Neural crest cell (in vitro differentiated cells): ENCODE measurements at regions not wholly inside any gene's neighbourhood (a gene's known extent, or its start where the extent isn't known, plus 50 kb on each side); places are given as distances from the start of the nearest gene placed in this dataset.

Source experiments
- DNase-seq: peaks from one replicate; pipeline ENCODE4 v3.0.0; 2021; ENCODE audit warnings: low read depth, mixed read lengths, low spot score
- H3K27ac Mint-ChIP-seq: one replicate; pipeline ENCODE4 v1.8.0; 2021; ENCODE audit warnings: mild to moderate bottlenecking, mixed read lengths; ENCODE audit not compliant: unreplicated experiment
- H3K27me3 Mint-ChIP-seq: 2 replicates; pipeline ENCODE4 v1.8.0; 2021; ENCODE audit warnings: low read depth, mild to moderate bottlenecking, mixed read lengths
- H3K36me3 Mint-ChIP-seq: 2 replicates; pipeline ENCODE4 v1.8.0; 2021; ENCODE audit warnings: low read depth, mild to moderate bottlenecking, mixed read lengths
- H3K4me1 Mint-ChIP-seq: 2 replicates; pipeline ENCODE4 v1.8.0; 2021; ENCODE audit warnings: mixed read lengths
- H3K4me3 Mint-ChIP-seq: one replicate; pipeline ENCODE4 v1.8.0; 2021; ENCODE audit warnings: mild to moderate bottlenecking, mixed read lengths
- H3K9me3 Mint-ChIP-seq: 2 replicates; pipeline ENCODE4 v1.8.0; 2021; ENCODE audit warnings: mixed read lengths
- TF ChIP-seq, protein P1 (sequence below): fragments of 200-600 bp; sonication (generic); conservative IDR thresholded peaks from 2 replicates; pipeline ENCODE4 v1.5.0; 2021; ENCODE audit warnings: antibody characterized with exemption, mild to moderate bottlenecking

GRCh38 chr3:113058188-113058587 lies 67.4 kb downstream of the GTPBP8 start:
- DNase-seq, result no peak
- no peaks in the 10 kb centered on the region for H3K27me3 Mint-ChIP-seq
- peaks cover 9% of the 10 kb centered on the region for H3K36me3 Mint-ChIP-seq
- no peak overlapping the region for H3K27ac Mint-ChIP-seq
- H3K4me3 Mint-ChIP-seq, result no peak overlapping the region
- TF ChIP-seq, protein P1, sequence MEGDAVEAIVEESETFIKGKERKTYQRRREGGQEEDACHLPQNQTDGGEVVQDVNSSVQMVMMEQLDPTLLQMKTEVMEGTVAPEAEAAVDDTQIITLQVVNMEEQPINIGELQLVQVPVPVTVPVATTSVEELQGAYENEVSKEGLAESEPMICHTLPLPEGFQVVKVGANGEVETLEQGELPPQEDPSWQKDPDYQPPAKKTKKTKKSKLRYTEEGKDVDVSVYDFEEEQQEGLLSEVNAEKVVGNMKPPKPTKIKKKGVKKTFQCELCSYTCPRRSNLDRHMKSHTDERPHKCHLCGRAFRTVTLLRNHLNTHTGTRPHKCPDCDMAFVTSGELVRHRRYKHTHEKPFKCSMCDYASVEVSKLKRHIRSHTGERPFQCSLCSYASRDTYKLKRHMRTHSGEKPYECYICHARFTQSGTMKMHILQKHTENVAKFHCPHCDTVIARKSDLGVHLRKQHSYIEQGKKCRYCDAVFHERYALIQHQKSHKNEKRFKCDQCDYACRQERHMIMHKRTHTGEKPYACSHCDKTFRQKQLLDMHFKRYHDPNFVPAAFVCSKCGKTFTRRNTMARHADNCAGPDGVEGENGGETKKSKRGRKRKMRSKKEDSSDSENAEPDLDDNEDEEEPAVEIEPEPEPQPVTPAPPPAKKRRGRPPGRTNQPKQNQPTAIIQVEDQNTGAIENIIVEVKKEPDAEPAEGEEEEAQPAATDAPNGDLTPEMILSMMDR, result no peak
- no peaks in the 10 kb centered on the region for H3K4me1 Mint-ChIP-seq
- H3K9me3 Mint-ChIP-seq, result peaks cover 10% of the 10 kb centered on the region

DNA sequence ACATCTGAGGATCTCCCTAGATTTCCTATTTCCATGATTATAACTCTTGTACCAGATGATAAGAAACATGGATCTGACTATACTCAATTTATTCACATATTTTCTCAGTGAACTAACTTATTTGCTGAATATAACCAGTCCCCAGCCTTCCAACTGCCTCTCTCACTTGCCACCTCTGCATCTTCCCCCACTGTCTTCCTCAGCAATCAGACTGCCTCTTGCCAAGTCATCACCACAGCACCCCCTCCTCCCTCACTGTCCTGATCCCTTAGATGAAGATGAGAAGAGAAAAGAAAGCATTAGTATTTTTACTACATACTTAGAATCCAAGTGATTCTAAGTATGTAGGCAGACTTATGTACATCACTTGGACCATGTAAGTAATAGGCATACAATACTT lies 71.9 kb downstream of the GTPBP8 start:
- Mint-ChIP-seq H3K9me3 (peaks cover 18% of the 10 kb centered on the region), H3K27me3 (no peaks in the 10 kb centered on the region), H3K36me3 (peaks cover 36% of the 10 kb centered on the region), H3K27ac (no peak overlapping the region), H3K4me3 (no peak overlapping the region), H3K4me1 (no peaks in the 10 kb centered on the region)
- TF ChIP-seq, protein P1, result no peak
- DNase-seq, result no peak

- Mint-ChIP-seq H3K4me3 (no peak overlapping the region), H3K4me1 (no peaks in the 10 kb centered on the region), H3K9me3 (peaks cover 18% of the 10 kb centered on the region), H3K27me3 (no peaks in the 10 kb centered on the region), H3K27ac (no peak overlapping the region), H3K36me3 (peaks cover 41% of the 10 kb centered on the region)
- TF ChIP-seq, protein P1, result no peak
- DNase-seq, result no peak
These were observed 72.5 kb downstream of the GTPBP8 start for GRCh38 chr3:113063126-113063894.

DNA sequence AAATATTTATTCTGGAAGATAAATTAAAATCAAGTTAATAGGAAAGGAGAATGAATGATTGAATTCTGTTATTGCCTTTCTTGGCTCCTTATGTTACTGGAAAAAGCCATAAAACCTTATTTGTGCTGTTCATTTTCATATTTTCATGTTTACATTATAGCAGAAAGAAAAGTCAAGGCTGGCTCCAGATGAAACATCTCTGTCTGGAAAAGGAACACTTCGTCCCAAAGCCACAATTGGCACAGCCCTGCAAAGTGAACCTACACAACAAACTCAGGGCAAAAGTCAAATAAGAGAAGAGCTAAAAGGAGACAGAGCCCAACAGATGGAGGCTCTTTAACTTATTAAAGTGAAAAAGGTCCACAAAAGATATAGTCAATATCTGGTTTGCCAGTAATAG lies 73.4 kb downstream of the GTPBP8 start:
- Mint-ChIP-seq H3K36me3 (peaks cover 41% of the 10 kb centered on the region), H3K4me3 (no peak overlapping the region), H3K27me3 (no peaks in the 10 kb centered on the region), H3K4me1 (no peaks in the 10 kb centered on the region), H3K9me3 (peaks cover 21% of the 10 kb centered on the region), H3K27ac (no peak overlapping the region)
- DNase-seq, result no peak
- TF ChIP-seq, protein P1, result no peak

- H3K36me3 Mint-ChIP-seq, result peaks cover 41% of the 10 kb centered on the region
- DNase-seq, result no peak
- H3K4me3 Mint-ChIP-seq, result no peak overlapping the region
- peaks cover 21% of the 10 kb centered on the region for H3K9me3 Mint-ChIP-seq
- H3K27me3 Mint-ChIP-seq, result no peaks in the 10 kb centered on the region
- H3K4me1 Mint-ChIP-seq, result peaks cover 1% of the 10 kb centered on the region
- TF ChIP-seq, protein P1, result no peak
- no peak overlapping the region for H3K27ac Mint-ChIP-seq
These were observed 74.6 kb downstream of the GTPBP8 start for GRCh38 chr3:113065336-113065735.
